Cardiac septum (tissue), 1 donor: ENCODE measurements at regions not wholly inside any gene's neighbourhood (a gene's known extent, or its start where the extent isn't known, plus 50 kb on each side); places are given as distances from the start of the nearest gene placed in this dataset. TPM values are rescaled to one million over a fixed set of nuclear protein-coding genes. Genes with fewer than 3 reads are reported as not detected.

Experiments used
- DNase-seq: peaks from one replicate; pipeline ENCODE4 v3.0.0-alpha.2; 2020; ENCODE audit warnings: low spot score
- intact Hi-C: fragments of 100-400 bp; cut with DNase I; formaldehyde crosslinking; loops from one replicate; pipeline ENCODE4 v1.14.0; 2022
- microRNA-seq: library from miRNA; unstranded; fragments of <30 nt; microRNA quantifications from one replicate; pipeline ENCODE4 v1.2.0, GENCODE V29; 2020
- donor health status: DM: no; HTN: no; CAD: no.

DNA sequence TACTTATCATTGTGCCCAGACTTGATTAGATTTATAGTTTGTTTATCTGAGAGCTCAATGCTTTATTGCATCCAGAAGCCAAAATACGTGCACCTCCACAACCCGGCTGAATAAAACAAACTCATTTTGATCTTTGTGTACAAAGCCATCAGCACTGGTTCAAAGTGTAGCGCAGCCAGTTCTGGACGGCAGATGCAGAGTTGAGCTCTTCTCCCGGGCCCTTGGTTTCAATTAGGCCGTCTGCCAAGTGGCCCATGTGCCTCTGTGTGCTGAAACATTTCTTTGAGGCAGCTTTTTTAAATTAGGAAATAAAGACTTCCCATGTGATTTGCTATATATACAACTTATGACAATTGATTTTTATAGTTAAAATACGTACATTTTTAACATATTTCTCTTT is 96.2 kb upstream of the RSPO3 start:
- intact Hi-C loops = no loop called here
- no peak for DNase-seq

DNA sequence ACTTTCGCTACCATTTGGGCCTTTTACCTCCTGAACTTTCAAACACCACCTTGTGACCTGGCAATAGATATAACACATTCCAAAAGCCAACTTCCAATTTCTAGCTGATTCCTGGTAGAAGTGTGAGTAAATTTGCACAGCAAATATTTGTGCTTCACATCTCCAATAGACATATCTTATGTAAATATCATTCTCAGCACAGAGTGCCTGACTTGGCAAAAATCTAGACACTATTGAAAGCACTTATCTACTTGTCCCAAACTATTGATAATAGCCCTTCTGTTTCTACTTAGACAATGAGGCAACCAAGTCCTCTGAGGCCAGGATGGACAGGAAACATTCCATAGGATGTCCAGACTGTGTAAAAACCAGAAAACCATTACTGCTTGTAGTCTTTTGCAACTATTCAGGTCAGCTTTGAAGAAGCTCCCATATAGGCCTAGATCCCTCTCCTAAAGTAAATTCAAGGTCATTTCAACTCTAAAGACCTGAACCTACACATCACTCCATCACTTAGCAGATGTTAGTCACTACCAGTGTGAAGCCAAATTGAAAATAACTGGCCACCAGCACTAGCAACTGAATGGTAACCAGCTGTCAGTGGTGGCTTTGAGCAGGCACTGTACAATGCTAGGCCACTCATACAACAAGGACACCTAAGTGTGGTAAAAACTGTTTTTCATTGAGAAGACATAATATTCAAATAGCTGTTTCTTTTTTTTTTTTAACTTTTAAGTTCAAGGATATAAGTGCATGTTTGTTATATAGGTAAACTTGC is 95.3 kb upstream of the RSPO3 start:
- intact Hi-C loops = no loop called here

DNA sequence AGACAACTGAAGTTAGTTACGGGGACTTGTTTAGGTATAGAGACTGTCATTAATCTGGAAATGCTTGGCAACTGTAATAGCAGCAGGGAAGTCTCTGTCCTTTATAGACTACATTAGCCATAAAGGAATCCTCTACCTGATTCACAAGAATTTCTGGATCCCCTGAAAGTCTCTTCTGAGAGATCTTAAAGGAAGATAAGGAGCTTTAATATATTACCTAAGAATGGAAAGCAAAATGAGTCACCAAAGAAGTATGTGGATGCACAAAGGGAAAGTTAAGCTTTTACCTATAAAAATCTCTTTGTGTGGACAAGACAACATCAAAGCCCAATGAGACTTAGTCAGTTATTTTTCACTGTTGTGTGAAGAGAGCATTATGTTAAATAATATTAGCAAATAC is 92.2 kb upstream of the RSPO3 start:
- no peak for DNase-seq

More for the DNA sequence above, 95.3 kb upstream of the RSPO3 start:
- DNase-seq = no peak

DNA sequence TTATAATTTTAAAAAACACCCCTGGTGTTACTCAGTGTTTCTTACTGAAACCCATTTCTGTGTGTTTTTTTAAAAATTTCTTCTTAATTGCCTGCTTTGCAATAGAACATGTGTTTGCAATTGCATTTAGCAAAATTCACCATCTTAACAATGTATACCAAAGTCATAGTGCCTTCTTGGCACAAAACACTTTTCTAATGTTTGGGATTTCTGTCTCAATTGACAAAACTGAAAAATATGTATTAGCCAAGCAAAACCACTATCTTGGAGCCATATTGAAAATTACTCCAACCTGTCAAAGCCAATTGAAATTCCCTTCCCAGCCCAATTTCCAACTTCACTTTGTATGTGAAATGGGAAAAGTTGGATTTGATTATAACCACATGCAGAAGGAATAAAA is 88.4 kb upstream of the RSPO3 start:
- intact Hi-C loops = no loop called here
- no peak for DNase-seq

More for the DNA sequence above, 92.2 kb upstream of the RSPO3 start:
- intact Hi-C loops = no loop called here

DNA sequence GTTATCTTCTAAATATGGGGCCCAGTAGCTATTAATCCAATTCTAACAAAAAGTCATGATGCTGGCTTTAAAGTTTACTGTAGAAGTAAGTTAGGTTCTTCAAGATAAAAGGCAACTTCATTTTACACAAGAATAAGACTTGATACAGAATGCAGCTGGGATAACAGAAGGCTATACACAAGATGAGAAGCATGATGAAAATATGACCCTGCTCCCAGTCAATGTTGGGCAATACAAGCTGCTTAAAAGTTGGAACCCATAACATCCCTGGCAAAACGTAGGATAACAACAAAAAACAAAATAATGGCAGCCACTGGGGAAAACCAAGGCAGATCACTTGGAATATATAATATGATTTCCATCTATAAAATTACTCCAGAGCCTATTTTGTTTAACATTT is 87.6 kb upstream of the RSPO3 start:
- intact Hi-C loops = no loop called here
- no peak for DNase-seq

DNA sequence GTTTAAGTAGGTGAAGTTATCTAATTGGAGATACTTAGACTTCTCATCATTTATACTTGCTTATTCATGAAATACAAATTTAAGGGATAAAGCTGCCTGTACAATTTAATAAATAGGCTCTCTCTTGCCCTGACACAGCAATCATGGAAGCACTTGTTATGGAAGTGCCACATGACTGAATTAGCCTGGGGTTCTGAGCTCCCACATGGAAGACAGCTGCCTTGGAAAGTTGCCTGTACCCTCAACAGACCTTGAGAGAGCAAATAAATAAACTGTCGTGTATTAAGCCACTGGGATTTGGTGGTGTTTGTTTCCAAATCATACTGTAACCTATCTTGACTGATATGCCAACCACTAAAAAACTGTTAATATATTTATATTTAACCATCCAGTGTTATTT is 87.0 kb upstream of the RSPO3 start:
- DNase-seq = no peak
- intact Hi-C loops = no loop called here

DNA sequence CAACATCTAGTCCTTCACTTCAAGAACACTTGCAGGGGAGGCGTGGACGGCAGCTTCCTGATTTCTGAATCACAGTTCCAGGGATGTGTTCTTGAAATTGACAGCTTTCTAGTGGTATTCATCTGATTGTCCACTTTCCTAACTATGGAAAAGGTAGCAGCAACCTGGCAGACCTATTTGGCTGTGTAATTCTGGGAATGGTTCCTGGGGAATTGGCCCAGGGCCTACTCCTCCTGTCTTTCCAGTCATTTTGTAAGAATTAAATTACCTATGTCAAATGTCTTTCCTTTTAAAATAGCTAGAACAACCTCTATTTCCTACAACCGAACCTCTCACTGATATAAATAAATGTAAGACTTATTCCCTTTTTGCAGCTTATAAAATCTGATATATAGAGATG is 85.5 kb upstream of the RSPO3 start:
- intact Hi-C loops = no loop called here

DNA sequence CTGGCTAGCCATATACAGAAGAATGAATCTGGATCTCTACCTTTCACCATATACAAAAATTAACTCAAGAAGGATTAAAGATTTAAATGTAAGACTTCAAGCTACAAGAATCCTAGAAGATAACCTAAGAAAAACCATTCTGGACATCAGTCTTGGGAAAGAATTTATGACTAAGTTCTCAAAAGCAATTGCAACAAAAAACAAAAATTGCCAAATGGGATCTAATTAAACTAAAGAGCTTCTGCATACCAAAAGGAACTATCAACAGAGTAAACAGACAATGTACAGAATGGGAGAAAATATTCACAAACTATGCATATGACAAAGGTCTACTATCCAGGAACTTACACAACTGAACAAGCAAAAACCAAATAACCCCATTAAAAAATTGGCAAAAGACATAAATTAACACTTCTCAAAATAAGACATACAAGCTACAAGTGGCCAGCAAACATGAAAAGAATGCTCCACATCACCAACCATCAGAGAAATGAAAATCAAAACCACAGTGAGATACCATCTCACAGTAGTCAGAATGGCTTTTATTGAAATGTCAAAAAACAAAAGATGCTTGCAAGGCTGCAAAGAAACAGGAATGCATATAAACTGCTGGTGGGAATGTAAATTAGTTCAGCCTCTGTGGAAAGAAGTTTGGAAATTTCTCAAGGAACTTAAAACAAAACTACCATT is 66.8 kb upstream of the RSPO3 start:
- intact Hi-C loops = no loop called here
- no peak for DNase-seq

More for the DNA sequence above, 85.5 kb upstream of the RSPO3 start:
- no peak for DNase-seq

DNA sequence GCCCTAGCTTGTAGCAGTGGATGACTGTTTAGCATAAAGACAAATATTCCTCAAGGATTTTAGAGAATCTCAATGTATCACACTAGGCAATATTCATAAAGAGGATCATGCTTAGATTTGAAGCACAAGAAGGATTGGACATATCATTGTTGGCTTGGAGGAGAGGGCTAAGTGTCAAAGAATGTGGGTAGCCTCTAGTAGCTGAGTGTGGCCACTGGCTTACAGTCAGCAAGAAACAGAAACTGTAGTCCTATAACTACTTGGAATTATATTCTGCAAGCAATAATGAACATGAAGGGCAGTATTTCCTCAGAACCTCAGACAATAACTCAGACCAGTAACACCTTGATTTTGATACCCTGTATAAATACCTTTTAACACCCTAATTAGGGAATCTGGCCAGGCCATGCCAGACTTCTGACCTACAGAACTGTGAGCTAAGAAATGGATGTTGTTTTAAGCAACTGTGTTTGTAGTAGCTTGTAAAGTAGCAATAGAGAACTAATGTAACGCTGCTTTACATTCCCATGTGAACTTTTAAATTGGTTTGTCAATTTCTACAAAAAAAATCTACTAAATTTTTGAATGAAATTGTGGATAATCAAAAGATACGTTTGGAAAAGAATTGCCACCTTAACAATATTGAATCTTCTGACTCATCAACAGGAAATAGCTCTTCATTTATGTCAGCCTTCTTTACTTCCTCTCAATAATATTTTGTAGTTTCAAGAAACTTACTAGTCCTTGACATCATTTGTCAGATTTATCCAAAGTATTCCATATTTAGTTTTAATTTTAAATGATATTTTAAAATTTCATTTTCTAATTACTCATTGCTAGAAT is 65.2 kb upstream of the RSPO3 start:
- intact Hi-C loops = no loop called here

DNA sequence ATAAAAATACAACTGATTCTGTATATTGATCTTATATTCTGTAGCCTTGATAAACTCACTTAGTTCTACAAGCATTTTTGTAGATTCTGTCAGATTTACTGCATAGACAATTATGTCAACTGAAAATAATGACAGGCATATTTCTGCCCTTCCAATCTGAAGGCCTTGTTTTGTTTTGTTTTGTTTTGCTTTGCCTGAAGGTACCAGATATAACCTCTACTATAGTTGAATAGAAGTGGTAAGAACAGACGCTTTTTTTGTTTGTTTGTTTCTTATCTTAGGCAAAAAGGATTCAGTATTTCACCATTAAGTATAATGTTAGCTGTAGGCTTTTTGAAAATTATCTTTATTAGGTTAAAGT is 64.6 kb upstream of the RSPO3 start:
- intact Hi-C loops = no loop called here
- DNase-seq = no peak

More for the DNA sequence above, 65.2 kb upstream of the RSPO3 start:
- DNase-seq = no peak

DNA sequence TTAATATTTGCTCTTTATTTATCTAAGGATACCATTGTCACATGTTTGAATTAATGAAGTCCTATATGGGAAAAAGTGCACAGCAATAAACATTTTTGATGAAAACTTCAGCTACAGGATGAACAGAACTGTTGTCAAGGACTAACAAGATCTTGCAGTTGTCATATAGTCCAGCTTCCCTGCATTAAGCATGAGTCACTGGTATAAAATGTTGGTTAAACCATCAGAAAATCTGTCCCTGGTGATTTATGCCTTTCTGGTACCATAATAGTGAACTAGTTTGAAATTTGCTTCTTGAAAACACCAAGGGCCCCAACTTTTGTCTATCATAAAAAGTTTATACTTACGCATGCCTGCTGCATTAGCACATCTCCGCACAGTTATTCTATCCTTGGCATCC is 60.4 kb upstream of the RSPO3 start:
- intact Hi-C loops = no loop called here
- DNase-seq = no peak

DNA sequence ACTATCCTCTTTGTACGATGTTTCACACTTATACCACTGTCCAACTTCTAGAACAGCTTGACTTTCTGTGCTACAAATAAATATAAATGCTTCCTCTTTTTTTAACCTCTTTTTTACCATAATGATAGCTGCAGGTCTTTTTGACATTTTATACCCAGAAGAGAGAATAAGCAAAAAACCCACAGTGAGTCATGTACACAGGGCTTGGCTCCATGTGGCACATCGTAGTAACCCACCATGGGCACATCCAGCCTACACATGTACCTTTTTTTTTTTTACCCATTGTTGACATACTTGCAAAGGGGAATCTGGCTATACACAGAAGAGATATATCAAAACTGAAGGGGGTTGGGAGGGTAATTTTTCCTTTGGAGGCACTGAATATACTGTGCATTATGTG is 59.5 kb upstream of the RSPO3 start:
- intact Hi-C loops = no loop called here
- DNase-seq = no peak

Small RNA genes lying in the stretch of these regions (microRNA-seq; reads per million reads assigned to microRNA genes)
- not detected for gene MIR588
